GM10266 (cell line): ENCODE measurements at regions not wholly inside any gene's neighbourhood (a gene's known extent, or its start where the extent isn't known, plus 50 kb on each side); places are given as distances from the start of the nearest gene placed in this dataset.
"Not testable (repeated sequence)": the region's sequence is repeated elsewhere in the genome, so short reads cannot be mapped to it uniquely, and the experiment has no call there.

Experiments used
- DNase-seq: peaks from one replicate; pipeline ENCODE4 v3.0.0; 2012; ENCODE audit errors: extremely low spot score
- CTCF ChIP-seq: IDR thresholded peaks from 2 replicates; pipeline ENCODE4 v1.5.1; 2012; ENCODE audit warnings: mild to moderate bottlenecking, low read depth; ENCODE audit not compliant: control insufficient read depth, insufficient read depth; ENCODE audit errors: missing control alignments

GRCh38 chrY:3491423-3491822 lies 87.4 kb upstream of the TGIF2LY start:
- DNase-seq, result not testable (repeated sequence)

GRCh38 chrY:3494539-3494938 lies 84.3 kb upstream of the TGIF2LY start:
- DNase-seq, result not testable (repeated sequence)

- peak; percentile 1 for DNase-seq
- TF ChIP-seq CTCF, result peak; percentile 41
Observed at GRCh38 chrY:3527040-3527439, 51.8 kb upstream of the TGIF2LY start.
